ENCODE measurements at regions not wholly inside any gene's neighbourhood (a gene's known extent, or its start where the extent isn't known, plus 50 kb on each side); places are given as distances from the start of the nearest gene placed in this dataset.

GRCh38 chr2:145086910-145087309 lies 567.0 kb upstream of the ZEB2 start:
- no peak overlapping the region for H3K4me3 ChIP-seq (ENCODE audit: low read length)
- DNase-seq (ENCODE audit: low read depth), result no peak
- no peak for TF ChIP-seq CTCF (conservative IDR thresholded peaks at IDR 0.05; ENCODE audit: low read depth, low read length)

- no peak overlapping the region for H3K4me3 ChIP-seq (ENCODE audit: low read length)
Measured at GRCh38 chr2:145085612-145086011, 565.7 kb upstream of the ZEB2 start.

DNA sequence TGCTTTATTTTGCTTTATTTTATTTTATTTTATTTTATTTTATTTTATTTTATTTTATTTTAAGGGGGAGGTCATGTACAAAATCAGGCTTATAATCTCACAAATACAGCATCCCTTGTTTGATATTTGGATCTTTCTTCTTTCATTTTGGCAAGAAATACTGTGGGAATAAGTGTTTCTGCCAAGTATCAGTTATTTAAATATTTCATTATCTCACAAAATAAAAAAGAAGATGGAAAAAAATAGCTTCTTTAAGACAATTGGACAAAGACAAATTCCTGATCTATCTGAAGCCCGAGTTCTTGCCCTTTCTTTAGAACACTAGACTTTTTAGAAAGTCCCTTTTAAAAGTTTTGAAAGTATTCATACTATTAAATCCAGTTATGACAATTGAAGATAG lies 560.5 kb upstream of the ZEB2 start:
- no peak overlapping the region for H3K4me3 ChIP-seq (ENCODE audit: low read length)
- no peak for TF ChIP-seq CTCF (conservative IDR thresholded peaks at IDR 0.05; ENCODE audit: low read depth, low read length)

More at GRCh38 chr2:145085612-145086011, 565.7 kb upstream of the ZEB2 start:
- TF ChIP-seq CTCF (conservative IDR thresholded peaks at IDR 0.05; ENCODE audit: low read depth, low read length), result no peak
- no peak for DNase-seq (ENCODE audit: low read depth)

GRCh38 chr2:145079641-145080040 lies 559.7 kb upstream of the ZEB2 start:
- no peak for TF ChIP-seq CTCF (conservative IDR thresholded peaks at IDR 0.05; ENCODE audit: low read depth, low read length)
- no peak overlapping the region for H3K4me3 ChIP-seq (ENCODE audit: low read length)
- no peak for DNase-seq (ENCODE audit: low read depth)

More for the DNA sequence above, 560.5 kb upstream of the ZEB2 start:
- DNase-seq (ENCODE audit: low read depth), result no peak

DNA sequence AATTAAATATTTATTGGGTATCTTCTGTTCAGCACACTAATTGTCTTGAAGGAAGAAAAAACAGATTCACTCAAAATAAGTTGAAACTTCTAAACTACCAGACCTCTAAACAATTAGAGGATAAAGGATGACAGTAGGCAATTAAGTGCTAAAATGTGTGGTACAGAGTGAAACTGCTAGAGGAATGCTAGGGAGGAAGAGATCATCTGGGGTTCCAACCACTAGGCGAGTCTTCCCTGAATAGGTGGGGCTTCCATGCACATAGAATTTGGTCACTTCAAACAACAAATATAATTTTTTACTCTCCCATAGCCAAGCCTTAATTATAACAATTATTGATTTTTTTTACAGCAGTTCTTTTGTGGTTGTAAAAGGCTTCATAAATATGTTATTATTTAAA lies 559.0 kb upstream of the ZEB2 start:
- TF ChIP-seq CTCF (conservative IDR thresholded peaks at IDR 0.05; ENCODE audit: low read depth, low read length), result no peak
- H3K4me3 ChIP-seq (ENCODE audit: low read length), result no peak overlapping the region
- no peak for DNase-seq (ENCODE audit: low read depth)

- no peak overlapping the region for H3K4me3 ChIP-seq (ENCODE audit: low read length)
- no peak for TF ChIP-seq CTCF (conservative IDR thresholded peaks at IDR 0.05; ENCODE audit: low read depth, low read length)
- DNase-seq (ENCODE audit: low read depth), result no peak
Measured at GRCh38 chr2:145076085-145076484, 556.2 kb upstream of the ZEB2 start.

GRCh38 chr2:145075454-145076062 lies 555.6 kb upstream of the ZEB2 start:
- no peak overlapping the region for H3K4me3 ChIP-seq (ENCODE audit: low read length)
- no peak for DNase-seq (ENCODE audit: low read depth)
- TF ChIP-seq CTCF (conservative IDR thresholded peaks at IDR 0.05; ENCODE audit: low read depth, low read length), result no peak
